ENCODE measurements at regions not wholly inside any gene's neighbourhood (a gene's known extent, or its start where the extent isn't known, plus 50 kb on each side); places are given as distances from the start of the nearest gene placed in this dataset.

- no peak for TF ChIP-seq CTCF (IDR thresholded peaks at IDR 0.05; ENCODE audit: low read length)
- no peak for TF ChIP-seq EZH2 (optimal IDR thresholded peaks at IDR 0.05; ENCODE audit: low read depth, low read length)
These were observed 166.7 kb downstream of the TMEM167A start for GRCh38 chr5:82910491-82910890.

Measured in MM.1S (cell line).